ENCODE measurements at regions not wholly inside any gene's neighbourhood (a gene's known extent, or its start where the extent isn't known, plus 50 kb on each side); places are given as distances from the start of the nearest gene placed in this dataset.

GRCh38 chr2:239697399-239698164 lies 296.8 kb upstream of the HDAC4 start:
- TF ChIP-seq, protein P1, sequence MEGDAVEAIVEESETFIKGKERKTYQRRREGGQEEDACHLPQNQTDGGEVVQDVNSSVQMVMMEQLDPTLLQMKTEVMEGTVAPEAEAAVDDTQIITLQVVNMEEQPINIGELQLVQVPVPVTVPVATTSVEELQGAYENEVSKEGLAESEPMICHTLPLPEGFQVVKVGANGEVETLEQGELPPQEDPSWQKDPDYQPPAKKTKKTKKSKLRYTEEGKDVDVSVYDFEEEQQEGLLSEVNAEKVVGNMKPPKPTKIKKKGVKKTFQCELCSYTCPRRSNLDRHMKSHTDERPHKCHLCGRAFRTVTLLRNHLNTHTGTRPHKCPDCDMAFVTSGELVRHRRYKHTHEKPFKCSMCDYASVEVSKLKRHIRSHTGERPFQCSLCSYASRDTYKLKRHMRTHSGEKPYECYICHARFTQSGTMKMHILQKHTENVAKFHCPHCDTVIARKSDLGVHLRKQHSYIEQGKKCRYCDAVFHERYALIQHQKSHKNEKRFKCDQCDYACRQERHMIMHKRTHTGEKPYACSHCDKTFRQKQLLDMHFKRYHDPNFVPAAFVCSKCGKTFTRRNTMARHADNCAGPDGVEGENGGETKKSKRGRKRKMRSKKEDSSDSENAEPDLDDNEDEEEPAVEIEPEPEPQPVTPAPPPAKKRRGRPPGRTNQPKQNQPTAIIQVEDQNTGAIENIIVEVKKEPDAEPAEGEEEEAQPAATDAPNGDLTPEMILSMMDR (optimal IDR thresholded peaks at IDR 0.05 in 1 of 3, IDR thresholded peaks at IDR 0.05 in 1 of 3, conservative IDR thresholded peaks at IDR 0.05 in 1 of 3; ENCODE audit: extremely low read depth in 1 of 3, insufficient read depth in 2 of 3, low read length in 3 of 3) = no peak
- no peak for TF ChIP-seq EZH2 (IDR thresholded peaks at IDR 0.05; ENCODE audit: low read length)

Measured in keratinocyte (primary cell).